NCI-H1694 treated with DMSO at 0.1 percent for 48 hours (cell line): ENCODE measurements at regions not wholly inside any gene's neighbourhood (a gene's known extent, or its start where the extent isn't known, plus 50 kb on each side); places are given as distances from the start of the nearest gene placed in this dataset.
"Not testable (repeated sequence)": the region's sequence is repeated elsewhere in the genome, so short reads cannot be mapped to it uniquely, and the experiment has no call there.

Experiments
- DNase-seq: peaks from one replicate; lab custom pipeline; 2025; lab: John Stamatoyannopoulos, UW

DNA sequence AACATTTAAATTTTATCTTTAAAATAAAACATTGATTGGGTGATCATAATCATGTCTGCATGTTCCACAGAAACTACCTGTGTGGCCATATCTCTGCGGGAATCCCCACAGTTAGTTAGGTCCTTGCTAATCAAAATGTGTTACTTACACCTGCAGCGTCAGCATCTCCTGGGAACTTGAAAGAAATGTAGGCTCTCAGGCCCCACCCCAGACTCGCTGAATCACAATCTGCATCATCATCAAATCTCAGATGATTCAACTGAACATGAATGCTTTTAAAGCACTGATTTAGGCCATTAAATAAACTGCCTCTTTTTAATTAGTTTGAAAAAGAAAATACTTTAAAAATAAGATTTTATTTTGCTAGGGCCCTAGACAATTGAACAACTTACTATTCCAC lies 577.8 kb downstream of the PYDC2 start:
- DNase-seq: no peak

DNA sequence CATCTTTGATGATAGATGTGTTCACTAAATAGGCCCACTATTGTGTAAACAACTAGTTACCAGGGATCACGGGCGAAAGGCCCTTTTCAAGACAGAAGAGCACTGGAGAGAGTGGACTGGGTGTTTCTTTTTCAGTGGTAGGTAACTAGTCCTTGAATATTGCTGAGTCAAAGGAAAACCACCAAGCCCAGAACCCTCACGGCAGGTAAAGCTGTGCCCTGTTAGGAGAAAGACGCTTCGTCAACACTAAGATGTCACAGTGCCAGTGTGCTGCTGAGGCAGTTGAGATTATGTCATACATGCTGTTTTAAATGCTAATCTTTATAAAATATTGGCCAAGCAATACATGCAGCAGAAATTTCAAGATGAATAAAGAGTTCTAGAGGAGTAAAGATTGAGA lies 578.6 kb downstream of the PYDC2 start:
- no peak for DNase-seq

DNA sequence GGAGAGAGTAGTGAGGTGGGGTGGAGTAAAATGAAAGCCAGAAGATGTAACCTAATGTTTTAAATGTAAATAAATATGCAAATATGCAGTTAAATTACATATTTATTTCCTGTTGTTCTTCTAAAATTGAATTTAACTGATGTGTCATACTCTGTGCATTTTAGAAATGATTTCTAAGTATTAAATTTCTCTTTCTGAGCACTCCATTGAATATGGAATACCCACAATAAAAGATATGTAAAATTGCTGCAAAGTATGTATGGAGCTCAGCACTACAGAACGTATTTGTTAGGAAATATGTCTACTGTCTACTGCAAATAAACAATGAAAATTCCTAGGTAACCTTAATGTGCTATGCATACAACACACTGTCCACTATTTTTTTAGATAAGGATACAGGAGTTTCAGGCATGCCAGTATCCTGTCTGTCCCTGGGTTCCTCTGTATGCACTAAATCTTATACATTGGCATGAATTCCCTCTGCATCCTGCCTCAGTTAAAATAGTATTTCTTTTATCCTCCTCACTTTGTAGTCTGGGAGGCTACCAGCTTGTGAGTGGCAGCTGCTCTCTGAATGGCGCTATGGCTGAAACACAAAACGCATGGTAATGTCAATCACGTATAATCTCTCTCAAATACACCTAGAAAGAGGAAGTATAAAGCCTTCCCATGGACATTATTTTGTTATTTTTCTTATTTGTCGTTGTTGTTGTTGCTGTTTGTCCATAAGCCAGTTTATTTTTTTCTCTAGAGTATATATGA lies 579.5 kb downstream of the PYDC2 start:
- DNase-seq: no peak

- no peak for DNase-seq
Measured at GRCh38 chr3:192042116-192042515, 581.2 kb downstream of the PYDC2 start.

DNA sequence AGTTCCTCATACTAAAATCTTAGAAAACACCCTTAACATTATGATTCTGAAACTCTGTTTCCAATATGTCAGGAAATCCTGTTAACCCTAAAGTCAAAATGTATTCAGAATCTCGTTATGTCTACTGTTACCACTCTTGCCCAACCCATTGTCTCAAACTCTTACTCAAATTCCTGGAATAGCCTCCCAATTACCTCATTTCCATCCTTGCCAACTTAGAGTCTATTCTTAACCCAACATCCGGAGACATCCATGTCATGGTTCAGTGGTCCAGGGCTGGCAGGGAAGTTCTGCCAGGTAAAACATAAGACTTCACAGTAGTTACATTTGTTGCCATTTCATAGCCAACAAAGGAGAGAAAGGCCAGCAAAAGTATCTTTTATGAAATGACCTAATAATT lies 593.9 kb downstream of the PYDC2 start:
- no peak for DNase-seq

DNA sequence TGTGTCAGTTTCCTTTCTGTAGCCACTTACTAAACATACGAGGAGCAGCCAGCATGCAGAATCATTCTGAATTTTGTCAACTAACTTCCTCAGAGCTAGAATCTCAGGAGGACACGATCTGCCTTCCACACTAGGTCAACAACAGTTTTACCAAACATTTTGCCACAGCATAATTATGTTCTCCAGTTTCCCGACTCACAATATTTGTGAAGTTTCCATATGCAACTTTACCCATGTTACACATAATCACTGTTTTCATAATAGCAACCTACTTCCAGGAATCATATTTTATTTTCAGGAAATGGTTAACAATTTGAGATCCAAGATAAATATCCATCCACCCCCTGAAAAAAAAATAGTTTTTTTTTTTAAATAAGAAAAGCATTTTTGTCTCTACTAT lies 595.0 kb downstream of the PYDC2 start:
- DNase-seq: no peak

- no peak for DNase-seq
Measured at GRCh38 chr3:192057261-192057660, 596.3 kb downstream of the PYDC2 start.

GRCh38 chr3:192060160-192060781 lies 599.3 kb downstream of the PYDC2 start:
- no peak for DNase-seq

- no peak for DNase-seq
Measured at GRCh38 chr3:192061426-192061825, 600.5 kb downstream of the PYDC2 start.

GRCh38 chr3:192062186-192062585 lies 601.2 kb downstream of the PYDC2 start:
- no peak for DNase-seq

- no peak for DNase-seq
Measured at GRCh38 chr3:192063570-192063969, 602.6 kb downstream of the PYDC2 start.

GRCh38 chr3:192064959-192065358 lies 604.0 kb downstream of the PYDC2 start:
- no peak for DNase-seq

DNA sequence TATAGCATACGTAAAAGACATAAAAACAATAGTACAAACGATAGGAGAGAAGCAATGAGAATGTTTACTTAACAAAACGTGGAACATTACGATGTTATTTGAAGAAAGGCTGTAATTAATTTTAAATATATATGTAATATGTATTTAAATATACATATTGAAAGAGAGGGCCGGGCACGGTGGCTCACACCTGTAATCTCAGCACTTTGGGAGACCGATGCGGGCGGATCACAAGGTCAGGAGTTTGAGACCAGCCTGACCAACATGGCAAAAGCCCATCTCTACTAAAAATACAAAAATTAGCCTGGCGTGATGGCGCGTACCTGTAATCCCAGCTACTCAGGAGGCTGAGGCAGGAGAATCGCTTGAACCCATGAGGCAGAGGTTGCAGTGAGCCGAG lies 605.3 kb downstream of the PYDC2 start:
- not testable (repeated sequence) for DNase-seq

- no peak for DNase-seq
Measured at GRCh38 chr3:192068464-192069254, 607.7 kb downstream of the PYDC2 start.

- no peak for DNase-seq
Measured at GRCh38 chr3:192077795-192078497, 617.0 kb downstream of the PYDC2 start.

- DNase-seq: no peak
Measured at GRCh38 chr3:192079098-192079497, 618.1 kb downstream of the PYDC2 start.

DNA sequence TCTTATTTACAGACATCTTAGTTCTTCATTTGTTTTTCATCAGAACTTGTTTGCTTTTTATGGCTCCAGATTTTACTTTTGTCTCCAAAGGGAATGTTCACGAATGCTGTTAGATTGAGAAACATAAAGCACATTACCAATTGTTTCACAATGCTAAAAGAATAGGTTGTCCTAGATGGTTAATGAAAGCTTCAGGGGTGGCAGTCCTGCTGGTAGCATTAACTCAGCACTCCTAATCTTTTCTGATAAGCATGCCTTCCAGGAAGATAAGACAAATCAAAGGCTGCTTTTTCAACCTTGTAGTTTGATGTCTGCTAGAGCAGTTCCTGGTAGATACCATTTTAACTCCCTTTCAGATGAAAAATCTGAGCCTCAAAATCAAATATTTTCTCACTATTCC lies 619.4 kb downstream of the PYDC2 start:
- DNase-seq: no peak

GRCh38 chr3:192082730-192083660 lies 622.0 kb downstream of the PYDC2 start:
- no peak for DNase-seq
